OCI-LY3 (cell line): ENCODE measurements at regions not wholly inside any gene's neighbourhood (a gene's known extent, or its start where the extent isn't known, plus 50 kb on each side); places are given as distances from the start of the nearest gene placed in this dataset.

Experiments
- H2AFZ ChIP-seq: fragments of 200-600, 300-600 bp; shearing (Covaris generic); 2 replicates; pipeline ENCODE4 v1.6.0; 2014; ENCODE audit warnings: antibody characterized with exemption, low read depth, low read length
- H3K27ac ChIP-seq: fragments of 200-600, 300-600 bp; sonication (generic); 2 replicates; pipeline ENCODE4 v1.5.1; 2014; ENCODE audit warnings: mild to moderate bottlenecking, low read length, moderate library complexity, mixed read lengths
- H3K27me3 ChIP-seq: fragments of 200-600, 300-600 bp; sonication (generic); 2 replicates; pipeline ENCODE4 v1.6.1; 2014; ENCODE audit warnings: low read depth, low read length, mixed read lengths
- H3K36me3 ChIP-seq: fragments of 200-600, 300-600 bp; sonication (generic); replicated peaks from 2 replicates; pipeline ENCODE3; 2014; ENCODE audit warnings: low read depth, low read length, mixed read lengths
- H3K4me1 ChIP-seq: fragments of 300-600, 200-600 bp; sonication (generic); 2 replicates; pipeline ENCODE4 v1.6.1; 2014; ENCODE audit warnings: low read length, mixed read lengths
- H3K4me2 ChIP-seq: fragments of 200-600, 300-600 bp; sonication (generic); 2 replicates; pipeline ENCODE4 v1.6.1; 2014; ENCODE audit warnings: low read length, mixed read lengths
- H3K4me3 ChIP-seq: fragments of 300-600, 200-600 bp; sonication (generic); 2 replicates; pipeline ENCODE4 v1.5.1; 2014; ENCODE audit warnings: antibody characterized with exemption, mild to moderate bottlenecking, low read length, moderate library complexity
- H3K79me2 ChIP-seq: fragments of 300-600, 200-600 bp; shearing (Covaris generic); 2 replicates; pipeline ENCODE4 v1.6.1; 2014; ENCODE audit warnings: mild to moderate bottlenecking, low read length, mixed read lengths
- H3K9ac ChIP-seq: fragments of 300-600, 200-600 bp; shearing (Covaris generic); 2 replicates; pipeline ENCODE4 v1.6.0; 2014; ENCODE audit warnings: mild to moderate bottlenecking, low read length, moderate library complexity
- H3K9me3 ChIP-seq: fragments of 200-600, 300-600 bp; shearing (Covaris generic); 2 replicates; pipeline ENCODE4 v1.6.1; 2014; ENCODE audit warnings: low read length, mixed read lengths; ENCODE audit not compliant: insufficient read depth
- H4K20me1 ChIP-seq: fragments of 200-600, 300-600 bp; sonication (generic); 2 replicates; pipeline ENCODE4 v1.6.1; 2016; ENCODE audit warnings: low read length, mixed read lengths; ENCODE audit not compliant: insufficient read depth
- CTCF ChIP-seq: fragments of 200-600, 300-600 bp; sonication (generic); IDR thresholded peaks from 2 replicates; pipeline ENCODE4 v1.5.1; 2014; ENCODE audit warnings: antibody characterized with exemption, low read length, low read depth
- EZH2phosphoT487 ChIP-seq: fragments of 200-600 bp; shearing (Covaris generic); IDR thresholded peaks from 2 replicates; pipeline ENCODE4 v1.6.1; 2018; ENCODE audit warnings: antibody characterized with exemption, mixed run types, low read depth

- TF ChIP-seq EZH2phosphoT487 (no peak), CTCF (no peak)
- no peaks in the 10 kb centered on the region for H3K9me3 ChIP-seq
- no peak overlapping the region for H3K9ac ChIP-seq
- H3K4me1 ChIP-seq: no peaks in the 10 kb centered on the region
- no peak overlapping the region for H3K27ac ChIP-seq
- H3K79me2 ChIP-seq: no peaks in the 10 kb centered on the region
- H2AFZ ChIP-seq: no peak overlapping the region
- H3K4me2 ChIP-seq: no peak overlapping the region
- H3K36me3 ChIP-seq: no peaks in the 10 kb centered on the region
- no peaks in the 10 kb centered on the region for H4K20me1 ChIP-seq
- no peak overlapping the region for H3K4me3 ChIP-seq
- no peaks in the 10 kb centered on the region for H3K27me3 ChIP-seq
Observed at GRCh38 chr2:7858624-7859023, 823.2 kb upstream of the ID2 start.

- Histone ChIP-seq H3K36me3 (no peaks in the 10 kb centered on the region), H4K20me1 (no peaks in the 10 kb centered on the region), H3K79me2 (no peaks in the 10 kb centered on the region), H3K9me3 (no peaks in the 10 kb centered on the region), H3K4me2 (no peak overlapping the region), H2AFZ (no peak overlapping the region), H3K9ac (no peak overlapping the region), H3K27me3 (no peaks in the 10 kb centered on the region), H3K4me3 (no peak overlapping the region), H3K4me1 (no peaks in the 10 kb centered on the region), H3K27ac (no peak overlapping the region)
- TF ChIP-seq EZH2phosphoT487: no peak
- no peak for TF ChIP-seq CTCF
Observed at GRCh38 chr2:7860693-7861092, 821.2 kb upstream of the ID2 start.

GRCh38 chr2:7861910-7862702 is 819.8 kb upstream of the ID2 start:
- TF ChIP-seq EZH2phosphoT487 (no peak), CTCF (no peak)
- Histone ChIP-seq H3K9ac (no peak overlapping the region), H3K4me2 (no peak overlapping the region), H3K4me1 (peaks cover 6% of the 10 kb centered on the region), H3K79me2 (no peaks in the 10 kb centered on the region), H4K20me1 (no peaks in the 10 kb centered on the region), H3K4me3 (no peak overlapping the region), H3K36me3 (no peaks in the 10 kb centered on the region), H2AFZ (no peak overlapping the region), H3K27me3 (no peaks in the 10 kb centered on the region), H3K27ac (no peak overlapping the region), H3K9me3 (no peaks in the 10 kb centered on the region)

- no peaks in the 10 kb centered on the region for H3K36me3 ChIP-seq
- TF ChIP-seq CTCF: no peak
- TF ChIP-seq EZH2phosphoT487: no peak
- H3K9me3 ChIP-seq: no peaks in the 10 kb centered on the region
- no peaks in the 10 kb centered on the region for H3K79me2 ChIP-seq
- H3K4me1 ChIP-seq: peaks cover 19% of the 10 kb centered on the region
- no peaks in the 10 kb centered on the region for H4K20me1 ChIP-seq
- H3K4me3 ChIP-seq: no peak overlapping the region
- H3K9ac ChIP-seq: no peak overlapping the region
- no peak overlapping the region for H2AFZ ChIP-seq
- H3K4me2 ChIP-seq: no peak overlapping the region
- no peak overlapping the region for H3K27ac ChIP-seq
- H3K27me3 ChIP-seq: no peaks in the 10 kb centered on the region
Observed at GRCh38 chr2:7866104-7866503, 815.8 kb upstream of the ID2 start.
